Endothelial cell of umbilical vein (primary cell): ENCODE measurements at regions not wholly inside any gene's neighbourhood (a gene's known extent, or its start where the extent isn't known, plus 50 kb on each side); places are given as distances from the start of the nearest gene placed in this dataset.

Experiments used
- BruUV-seq: library from RNA; stranded (reverse); fragments of 400-500 nt; replicated peaks from 2 replicates; lab custom pipeline; 2021; lab: Mats Ljungman, UMichigan
- CTCF ChIA-PET: fragments of 300-600, 350-600 bp; sonication (Branson Sonifier 250); formaldehyde crosslinking; loops from one replicate; lab custom pipeline; 2021; ENCODE audit warnings: antibody characterized with exemption, inconsistent platforms; lab: Charles Lee
- POLR2A ChIA-PET: fragments of 300-600, 350-600 bp; sonication (Branson Sonifier 250); formaldehyde crosslinking; loops from one replicate; lab custom pipeline; 2021; ENCODE audit warnings: antibody characterized with exemption, inconsistent platforms; lab: Charles Lee
- DNase-seq: peaks from one replicate; pipeline ENCODE4 v3.0.0-alpha.2; 2011; ENCODE audit warnings: low read depth, low spot score
- FAIRE-seq: peaks from 2 replicates; lab custom pipeline; 2011; peaks lifted over from hg19 to GRCh38; lab: Jason Lieb, UNC
- H2AFZ ChIP-seq: 2 replicates; pipeline ENCODE4 v1.6.0; 2012; ENCODE audit warnings: low read depth, low read length, control low read depth, inconsistent platforms
- H3K27ac ChIP-seq: 2 replicates; pipeline ENCODE4 v1.5.1; 2011; ENCODE audit warnings: low read depth, mild to moderate bottlenecking, control low read depth, low read length, moderate library complexity; ENCODE audit not compliant: insufficient read depth
- H3K27me3 ChIP-seq, 2 experiments: 2 replicates each; pipeline versions ENCODE4 v1.6.0 to v1.6.1; 2011; ENCODE audit warnings: low read length in 2 of 2, mixed read lengths in 1 of 2; ENCODE audit not compliant: control insufficient read depth in 2 of 2, insufficient read depth in 2 of 2
- H3K36me3 ChIP-seq, 2 experiments: 2 replicates in 1 of 2; 3 replicates in 1 of 2; pipeline ENCODE4 v1.5.1; 2011; ENCODE audit warnings: low read length in 2 of 2, mild to moderate bottlenecking in 1 of 2, moderate library complexity in 1 of 2; ENCODE audit not compliant: control insufficient read depth in 2 of 2, insufficient read depth in 2 of 2; ENCODE audit errors: extremely low read depth in 1 of 2
- H3K4me1 ChIP-seq: 3 replicates; pipeline ENCODE4 v1.5.1; 2011; ENCODE audit warnings: mild to moderate bottlenecking, low read length; ENCODE audit not compliant: control insufficient read depth, insufficient read depth; ENCODE audit errors: extremely low read depth
- H3K4me2 ChIP-seq: 2 replicates; pipeline ENCODE4 v1.6.1; 2011; ENCODE audit warnings: low read length, control low read depth, mixed read lengths; ENCODE audit not compliant: insufficient read depth
- H3K4me3 ChIP-seq, 3 experiments: fragments of 200-600 bp in 1 of 3; sonication (generic), shearing (Covaris generic) in 1 of 3; replicated peaks in 1 of 3; 2 replicates each; pipeline ENCODE4 v1.5.1; 2011 to 2016; ENCODE audit warnings: control low read depth in 3 of 3, low read length in 3 of 3, mild to moderate bottlenecking in 2 of 3, inconsistent platforms in 1 of 3, low read depth in 1 of 3, moderate library complexity in 1 of 3; ENCODE audit not compliant: insufficient read depth in 1 of 3
- H3K79me2 ChIP-seq: 2 replicates; pipeline ENCODE4 v1.6.0; 2012; ENCODE audit warnings: low read length, inconsistent platforms; ENCODE audit not compliant: control insufficient read depth, insufficient read depth
- H3K9ac ChIP-seq: replicated peaks from 2 replicates; pipeline ENCODE3; 2011; ENCODE audit warnings: low read length, control low read depth; ENCODE audit not compliant: insufficient read depth; ENCODE audit errors: extremely low read depth
- H3K9me1 ChIP-seq: replicated peaks from 3 replicates; pipeline ENCODE4 v1.6.0; 2011; ENCODE audit warnings: mild to moderate bottlenecking, low read length; ENCODE audit not compliant: control insufficient read depth, insufficient read depth; ENCODE audit errors: extremely low read depth
- H3K9me3 ChIP-seq: replicated peaks from 2 replicates; pipeline ENCODE4 v1.5.1; 2012; ENCODE audit warnings: low read length, inconsistent platforms; ENCODE audit not compliant: control insufficient read depth, insufficient read depth
- H4K20me1 ChIP-seq: replicated peaks from 2 replicates; pipeline ENCODE3; 2011; ENCODE audit warnings: mild to moderate bottlenecking, low read length; ENCODE audit not compliant: control insufficient read depth, insufficient read depth; ENCODE audit errors: extremely low read depth
- CTCF ChIP-seq, 2 donors: IDR thresholded peaks; 1 replicate in 1 of 2; 2 replicates in 1 of 2; pipeline ENCODE4 v1.5.1; 2011; ENCODE audit warnings: low read length in 2 of 2, mild to moderate bottlenecking in 2 of 2, moderate library complexity in 2 of 2, control low read depth in 1 of 2, inconsistent platforms in 1 of 2, low read depth in 1 of 2; ENCODE audit not compliant: insufficient read depth in 1 of 2; ENCODE audit errors: extremely low read depth in 1 of 2
- EZH2 ChIP-seq: IDR thresholded peaks from 2 replicates; pipeline ENCODE4 v1.6.1; 2012; ENCODE audit warnings: borderline replicate concordance, low read depth, mild to moderate bottlenecking, moderate library complexity, low read length, inconsistent platforms; ENCODE audit not compliant: severe bottlenecking
- FOS ChIP-seq: IDR thresholded peaks from 2 replicates; pipeline ENCODE4 v1.6.1; 2011; ENCODE audit warnings: mild to moderate bottlenecking, low read length, moderate library complexity, borderline replicate concordance; ENCODE audit not compliant: insufficient read depth
- GATA2 ChIP-seq: IDR thresholded peaks from 2 replicates; pipeline ENCODE4 v1.7.0; 2011; ENCODE audit warnings: low read depth, mild to moderate bottlenecking, moderate library complexity, mixed read lengths, low read length; ENCODE audit not compliant: insufficient read length, insufficient read depth
- JUN ChIP-seq: IDR thresholded peaks from 2 replicates; pipeline ENCODE4 v1.6.1; 2011; ENCODE audit warnings: borderline replicate concordance, low read depth; ENCODE audit not compliant: insufficient read length, insufficient read depth
- MAX ChIP-seq: IDR thresholded peaks from 2 replicates; pipeline ENCODE4 v1.6.1; 2011; ENCODE audit not compliant: insufficient read depth, insufficient read length
- MYC ChIP-seq: IDR thresholded peaks from one replicate; pipeline ENCODE4 v1.6.1; 2011; ENCODE audit warnings: mild to moderate bottlenecking, low read depth, low read length
- POLR2A ChIP-seq: IDR thresholded peaks from 2 replicates; pipeline ENCODE4 v1.6.1; 2012; ENCODE audit warnings: low read depth, mild to moderate bottlenecking, control low read depth, low read length
- POLR2AphosphoS5 ChIP-seq: IDR thresholded peaks from 2 replicates; pipeline ENCODE4 v1.6.1; 2012; ENCODE audit warnings: low read depth, mild to moderate bottlenecking, control low read depth, low read length, moderate library complexity; ENCODE audit not compliant: insufficient read depth
- dilution Hi-C: fragments of 300-500 bp; cut with MboI; formaldehyde crosslinking; loops from one replicate; pipeline ENCODE4 v1.15.0; 2019; ENCODE audit warnings: low sequenced_read_pairs; ENCODE audit not compliant: extremely low pct_ligation_motif_present
- intact Hi-C: fragments of 100-400 bp; cut with micrococcal nuclease; formaldehyde crosslinking; loops from one replicate; pipeline ENCODE4 v1.10.0; 2022

GRCh38 chr9:25975667-25976066 is 297.4 kb upstream of the TUSC1 start:
- Histone ChIP-seq H3K4me2 (no peak overlapping the region), H3K4me1 (no peaks in the 10 kb centered on the region), H3K79me2 (no peaks in the 10 kb centered on the region), H3K27ac (no peak overlapping the region), H3K4me3 (no peak overlapping the region), H3K9ac (no peak overlapping the region), H4K20me1 (no peaks in the 10 kb centered on the region), H3K9me3 (no peaks in the 10 kb centered on the region), H3K9me1 (no peaks in the 10 kb centered on the region), H3K36me3 (no peaks in the 10 kb centered on the region), H2AFZ (no peak overlapping the region), H3K27me3 (no peaks in the 10 kb centered on the region)
- BruUV-seq = no TSS peak
- ChIA-PET POLR2A (no interaction called here), CTCF (interaction anchor here (1.2 kb wide), 1 partner anchor 350 kb away, joined by 4 read pairs; no protein-coding TSS in a partner anchor)
- DNase-seq = no peak
- TF ChIP-seq EZH2 (no peak), JUN (no peak)
- no peak for FAIRE-seq
- dilution Hi-C loops (no loop called here), intact Hi-C loops (no loop called here)

GRCh38 chr9:25964239-25964638 is 286.0 kb upstream of the TUSC1 start:
- H3K4me3 ChIP-seq = no peak overlapping the region
- no peaks in the 10 kb centered on the region for H3K27me3 ChIP-seq
- H3K9me3 ChIP-seq = no peaks in the 10 kb centered on the region
- peak; percentile 70 for DNase-seq
- no peak overlapping the region for H2AFZ ChIP-seq
- CTCF ChIA-PET = interaction anchor here (1.0 to 2.6 kb wide), 5 partner anchors 13 to 692 kb away, joined by 3 to 67 read pairs (median 4); no protein-coding TSS in a partner anchor
- no peak overlapping the region for H3K9ac ChIP-seq
- H3K36me3 ChIP-seq = no peaks in the 10 kb centered on the region
- BruUV-seq = no TSS peak
- intact Hi-C loops = loop anchor here (1.0 to 5.0 kb wide), 5 partner anchors 297 to 898 kb away; no protein-coding TSS in a partner anchor
- dilution Hi-C loops = no loop called here
- TF ChIP-seq EZH2 = no peak
- no peak for TF ChIP-seq POLR2A
- TF ChIP-seq POLR2AphosphoS5 = no peak
- TF ChIP-seq GATA2 = no peak
- no peak for TF ChIP-seq FOS
- TF ChIP-seq JUN = no peak
- TF ChIP-seq MYC = peak; percentile 84
- peak; percentile 96 for TF ChIP-seq MAX
- peak; percentile 53 to 57 for TF ChIP-seq CTCF (IDR thresholded peaks at IDR 0.05; ENCODE audit: extremely low read depth in 1 of 2, insufficient read depth in 1 of 2, low read depth in 1 of 2, low read length in 2 of 2)
- POLR2A ChIA-PET = no interaction called here
- no peak overlapping the region for H3K27ac ChIP-seq
- no peaks in the 10 kb centered on the region for H4K20me1 ChIP-seq
- no peaks in the 10 kb centered on the region for H3K4me1 ChIP-seq
- no peaks in the 10 kb centered on the region for H3K9me1 ChIP-seq
- FAIRE-seq = peak; percentile 82
- H3K4me2 ChIP-seq = no peak overlapping the region
- H3K79me2 ChIP-seq = no peaks in the 10 kb centered on the region
